HG03135 (cell line): ENCODE measurements at regions not wholly inside any gene's neighbourhood (a gene's known extent, or its start where the extent isn't known, plus 50 kb on each side); places are given as distances from the start of the nearest gene placed in this dataset.

ENCODE experiments used
- ATAC-seq: cut with Tn5 transposase; IDR thresholded peaks from one replicate; pipeline ENCODE4 v1.9.1; 2021; ENCODE audit warnings: mild to moderate bottlenecking, moderate library complexity; ENCODE audit not compliant: unreplicated experiment

DNA sequence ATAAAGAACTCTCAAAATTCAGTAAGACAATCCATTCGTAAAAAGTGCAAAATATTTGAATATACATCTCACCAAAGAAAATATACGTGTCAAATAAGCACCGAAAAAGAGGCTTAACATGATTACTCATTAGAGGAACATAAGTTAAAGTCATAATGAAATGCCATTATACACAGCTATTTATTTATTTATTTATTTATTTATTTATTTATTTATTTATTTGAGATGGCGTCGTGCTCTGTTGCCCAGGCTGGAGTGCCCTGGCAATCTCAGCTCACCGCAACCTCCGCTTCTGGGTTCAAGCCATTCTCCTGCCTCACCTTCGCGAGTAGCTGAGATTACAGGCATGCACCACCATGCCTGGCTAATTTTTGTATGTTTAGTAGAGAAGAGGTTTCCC lies 203.6 kb upstream of the UBASH3B start:
- no peak for ATAC-seq

DNA sequence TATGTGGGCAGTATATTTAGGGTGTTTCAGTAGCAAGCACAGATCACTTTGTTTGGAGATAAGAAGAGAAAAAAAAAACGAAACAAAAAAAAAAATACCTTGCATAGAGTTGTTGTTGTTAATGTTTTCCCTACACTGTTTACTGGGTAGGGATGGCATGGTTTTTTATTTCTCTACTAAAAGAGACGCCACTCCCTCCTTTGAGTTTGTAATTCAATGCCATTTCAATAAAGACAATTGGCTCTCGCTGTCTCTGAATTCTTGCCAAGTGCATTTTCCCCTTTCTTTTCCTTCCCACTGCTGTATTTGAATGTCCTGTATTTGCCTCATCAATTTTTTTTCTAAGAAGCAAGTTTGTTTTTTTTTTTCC lies 213.9 kb upstream of the UBASH3B start:
- no peak for ATAC-seq

DNA sequence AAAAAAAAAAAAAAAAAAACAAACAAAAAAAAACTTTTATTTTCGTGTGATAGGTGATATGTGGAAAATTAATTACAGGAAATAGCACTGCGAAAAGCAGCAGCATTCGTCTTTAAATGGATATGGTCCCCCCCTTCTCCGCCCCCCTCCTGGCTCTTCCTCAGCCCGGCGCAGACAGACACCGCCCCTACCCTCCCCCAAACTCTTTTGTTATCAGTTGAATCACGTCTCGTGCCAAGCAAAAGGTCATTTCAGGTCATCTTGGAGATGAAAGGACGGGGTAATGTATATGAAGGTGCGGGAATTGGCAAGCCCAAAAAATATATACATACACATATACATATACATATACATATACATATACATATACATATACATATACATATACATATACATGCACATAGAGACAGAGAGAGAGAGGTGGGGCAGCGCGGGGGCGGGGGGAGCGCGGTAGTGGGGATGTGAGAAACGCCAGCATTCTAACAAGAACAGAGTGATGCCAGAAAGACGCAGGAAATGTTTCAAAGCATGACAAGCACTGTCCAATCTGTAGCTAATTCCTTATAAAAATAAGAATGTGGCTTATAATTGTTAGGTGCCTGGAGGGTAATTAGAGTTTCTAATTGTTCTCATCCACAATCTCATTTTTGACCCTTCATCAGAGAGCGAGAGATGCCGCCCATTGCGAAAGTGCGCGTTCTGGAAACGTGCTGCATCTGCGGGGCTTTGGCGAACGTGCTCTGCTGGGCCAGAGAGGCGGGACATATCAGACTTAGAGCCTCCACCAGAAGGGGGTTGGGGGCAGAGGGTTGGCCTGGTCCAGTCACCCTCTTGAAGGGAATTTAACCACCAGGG lies 214.5 kb upstream of the UBASH3B start:
- no peak for ATAC-seq

- ATAC-seq = no peak
Measured at GRCh38 chr11:122439866-122440810, 215.4 kb upstream of the UBASH3B start.

DNA sequence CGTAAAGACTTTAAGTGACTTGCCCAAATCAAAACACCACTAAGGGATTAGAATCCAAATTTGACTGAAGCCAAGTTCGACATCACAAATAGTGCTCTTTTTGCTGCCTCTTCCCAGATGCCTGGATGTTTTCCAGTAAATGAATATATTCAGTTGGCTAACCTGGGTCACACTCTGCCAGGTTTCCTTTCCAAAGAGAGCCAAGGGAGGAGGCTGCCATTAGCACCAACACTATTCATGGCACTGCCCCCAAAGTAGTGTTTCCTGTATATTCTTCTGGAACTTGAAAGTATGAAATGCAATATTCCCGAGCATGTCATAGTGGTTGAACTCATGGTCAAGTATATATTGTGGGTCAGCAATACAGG lies 219.3 kb upstream of the UBASH3B start:
- ATAC-seq = no peak

DNA sequence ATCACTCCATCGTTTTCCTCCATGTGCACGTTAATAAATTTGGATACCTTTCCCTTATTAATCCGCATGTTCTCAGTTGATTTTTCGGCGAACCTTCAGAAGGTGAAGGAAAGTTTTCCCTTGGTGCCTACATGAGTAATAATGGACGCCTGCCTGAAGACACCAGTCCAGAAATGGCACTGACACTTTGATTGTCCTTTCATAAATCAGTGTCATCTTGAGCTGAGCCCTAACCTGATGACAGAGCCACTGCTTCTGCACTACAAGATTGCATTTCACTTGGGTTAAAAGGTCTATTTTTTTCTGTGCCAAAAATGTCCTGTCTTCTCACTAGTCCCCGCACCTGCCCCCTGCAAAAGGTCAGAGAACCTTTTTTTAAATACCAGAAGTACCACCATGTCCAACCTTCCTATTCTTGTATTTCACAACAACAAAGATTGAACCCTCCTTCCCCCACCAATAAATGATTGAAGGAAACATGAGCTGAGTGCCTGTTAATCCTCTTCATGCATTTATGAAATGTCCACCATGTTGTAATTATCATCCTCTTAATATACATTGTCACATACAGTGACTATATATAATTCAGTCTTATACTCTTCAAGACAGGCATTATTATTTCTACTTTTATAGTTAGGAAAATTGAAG lies 219.9 kb upstream of the UBASH3B start:
- ATAC-seq = no peak

DNA sequence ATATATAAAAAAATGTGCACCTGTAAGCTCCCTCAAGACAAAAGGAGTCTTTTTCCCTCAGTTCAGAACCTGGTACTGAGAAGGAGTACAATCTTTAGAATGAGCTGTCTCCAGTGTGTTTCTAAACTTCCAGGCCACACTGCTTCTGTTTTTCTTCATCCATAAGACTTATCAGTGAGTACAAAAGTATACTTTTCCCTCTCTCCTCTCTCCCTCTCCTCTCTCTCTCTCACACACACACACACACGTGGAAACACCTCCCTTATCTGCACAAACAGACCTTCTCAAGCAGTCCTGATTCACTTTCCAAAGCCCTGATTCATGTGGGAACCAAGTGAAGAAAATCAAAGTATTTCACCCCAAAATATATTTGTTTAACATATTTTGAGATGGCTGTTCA lies 220.7 kb upstream of the UBASH3B start:
- no peak for ATAC-seq

DNA sequence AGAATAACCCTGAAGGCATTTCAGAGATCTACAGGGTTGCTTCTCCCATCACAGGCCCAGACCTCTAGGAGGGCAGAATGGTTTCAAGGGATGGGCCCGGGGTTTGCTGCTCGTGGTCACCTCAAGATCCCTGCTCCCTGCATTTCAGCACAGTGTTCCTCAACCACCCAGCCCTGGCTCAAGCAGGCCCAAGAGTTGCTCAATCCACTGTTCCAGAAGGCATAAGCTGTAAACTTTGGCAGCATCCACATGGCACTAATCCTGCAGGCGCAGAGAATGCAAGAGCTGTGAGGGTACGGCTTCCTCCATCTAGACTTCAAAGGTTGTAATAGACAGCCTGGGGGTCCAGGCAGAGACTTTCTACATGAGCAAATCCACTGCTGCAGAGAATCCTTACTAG lies 225.0 kb upstream of the UBASH3B start:
- ATAC-seq = no peak

GRCh38 chr11:122426073-122426472 lies 229.4 kb upstream of the UBASH3B start:
- ATAC-seq = no peak

GRCh38 chr11:122424636-122425035 lies 230.9 kb upstream of the UBASH3B start:
- ATAC-seq = no peak

GRCh38 chr11:122423886-122424285 lies 231.6 kb upstream of the UBASH3B start:
- ATAC-seq = no peak

- ATAC-seq = no peak
Measured at GRCh38 chr11:122423273-122423672, 232.2 kb upstream of the UBASH3B start.

GRCh38 chr11:122422682-122423081 lies 232.8 kb upstream of the UBASH3B start:
- ATAC-seq = no peak

DNA sequence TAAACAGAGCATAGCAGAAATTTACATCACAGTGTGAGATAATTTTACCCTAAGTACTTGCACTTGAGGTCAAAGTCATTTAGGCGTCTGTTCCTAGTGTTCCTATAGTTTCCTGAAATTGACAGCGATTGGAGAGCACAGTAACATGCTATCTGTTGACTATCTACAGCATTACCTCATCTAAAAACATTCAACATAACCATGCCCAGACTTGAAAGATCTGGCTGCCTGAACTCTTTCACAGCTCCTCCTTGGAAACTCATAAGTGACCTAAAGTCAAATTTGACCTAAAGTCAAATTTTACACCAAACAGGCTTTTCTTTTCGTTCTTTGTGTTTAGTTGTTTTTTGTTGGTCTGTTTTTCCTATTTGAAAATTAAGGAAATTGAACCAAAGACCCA lies 233.8 kb upstream of the UBASH3B start:
- no peak for ATAC-seq

DNA sequence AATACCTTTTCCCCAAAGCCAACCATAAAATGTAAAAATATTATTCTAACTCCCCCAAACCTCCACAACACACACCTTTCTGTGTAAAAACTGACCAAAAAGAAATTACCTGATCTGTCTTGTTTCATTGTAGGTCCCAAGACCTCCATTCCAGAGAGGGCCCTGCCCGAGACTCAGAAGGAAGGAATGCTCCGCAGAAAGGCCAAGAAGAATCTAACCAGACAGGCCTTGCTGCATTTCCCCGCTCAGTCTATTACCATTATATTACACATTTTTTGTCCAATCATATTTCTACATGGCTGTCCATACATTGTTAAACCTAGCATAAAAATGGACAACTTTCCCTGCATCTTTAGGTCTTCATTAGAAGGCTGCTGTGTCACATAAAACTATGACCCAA lies 237.5 kb upstream of the UBASH3B start:
- ATAC-seq = no peak

- ATAC-seq = no peak
Measured at GRCh38 chr11:122414406-122415018, 241.0 kb upstream of the UBASH3B start.

DNA sequence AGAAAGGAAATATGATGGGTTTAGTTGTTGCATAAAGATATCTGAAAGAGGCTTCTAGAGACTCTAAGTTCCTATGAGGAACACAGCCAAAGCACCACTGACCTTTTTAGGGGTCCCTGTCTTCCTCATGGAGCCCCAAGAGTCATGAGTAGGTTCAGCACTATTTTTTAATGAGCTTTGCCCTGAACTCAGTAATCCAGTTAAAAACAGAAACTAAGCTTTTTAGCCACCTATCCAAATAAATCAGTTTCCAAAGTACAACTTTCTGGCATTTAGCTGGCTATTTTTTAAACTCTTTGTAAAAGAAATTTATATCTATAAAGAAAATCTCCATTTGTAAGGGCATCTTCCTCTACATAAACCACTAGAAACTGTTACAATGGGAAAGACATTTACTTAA lies 241.8 kb upstream of the UBASH3B start:
- no peak for ATAC-seq

DNA sequence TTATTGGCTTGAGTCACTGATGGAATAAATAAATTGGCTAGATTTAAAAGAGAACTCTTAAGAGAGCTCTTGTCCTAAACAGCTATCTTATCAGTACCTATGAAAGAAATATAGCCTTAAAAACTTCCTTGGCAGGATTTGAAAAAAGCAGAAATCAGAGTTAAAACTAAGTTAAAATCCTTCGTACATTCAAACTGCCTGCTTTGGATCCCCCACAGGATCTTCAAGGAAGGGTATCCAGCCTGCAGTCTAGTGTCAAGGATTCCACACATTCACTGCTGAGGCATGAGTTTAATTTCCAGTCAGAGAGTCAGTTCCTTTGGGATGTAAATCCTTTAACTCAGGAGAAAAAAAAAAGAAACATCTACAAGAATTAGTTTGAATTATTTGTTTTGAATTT lies 242.9 kb upstream of the UBASH3B start:
- ATAC-seq = no peak

GRCh38 chr11:122406466-122406865 lies 249.1 kb upstream of the UBASH3B start:
- no peak for ATAC-seq

DNA sequence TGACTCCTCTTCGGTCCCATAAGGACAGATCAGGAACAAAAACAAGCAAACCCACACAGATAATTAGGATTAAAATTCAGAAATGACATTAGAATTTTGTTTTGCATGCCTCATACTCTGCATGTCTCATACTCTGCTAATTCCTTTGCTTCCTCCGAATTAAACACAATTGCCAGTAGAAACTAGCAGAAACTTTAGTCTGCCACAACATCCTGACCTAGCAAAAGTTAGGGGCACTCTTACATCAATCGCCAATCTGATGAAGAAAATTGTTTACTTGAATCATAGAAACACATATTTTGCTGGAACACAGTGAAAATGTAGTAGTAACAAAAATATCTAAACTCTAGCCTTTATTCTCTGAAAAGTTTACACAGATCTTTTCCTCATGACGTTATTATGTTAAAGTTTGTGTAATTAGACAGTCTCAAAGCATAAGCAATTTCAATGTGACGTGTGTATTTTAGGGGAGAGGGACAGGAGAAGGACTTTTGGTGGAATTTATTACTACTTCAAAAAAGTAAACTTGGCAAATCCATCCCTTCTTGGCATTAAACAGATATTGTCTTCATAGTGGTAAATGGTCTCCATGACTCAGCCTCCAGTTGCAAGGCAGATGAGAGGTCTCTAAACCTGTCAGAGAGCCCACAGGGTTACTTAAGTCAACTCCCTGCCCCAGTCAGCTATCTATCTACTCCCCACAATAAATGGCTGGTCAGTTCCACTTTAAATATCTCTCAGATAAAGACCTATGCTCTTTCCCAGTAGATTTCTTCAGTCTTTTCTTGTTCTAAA lies 249.8 kb upstream of the UBASH3B start:
- no peak for ATAC-seq
